Loucy (cell line): ENCODE measurements at regions not wholly inside any gene's neighbourhood (a gene's known extent, or its start where the extent isn't known, plus 50 kb on each side); places are given as distances from the start of the nearest gene placed in this dataset.

Source experiments
- H2AFZ ChIP-seq: fragments of 200-600 bp; sonication (generic); 2 replicates; pipeline ENCODE4 v1.6.0; 2016; ENCODE audit warnings: antibody characterized with exemption, mild to moderate bottlenecking, low read length, moderate library complexity
- H3F3A ChIP-seq: fragments of 200-600 bp; 2 replicates; pipeline ENCODE4 v1.6.0; 2016; ENCODE audit warnings: antibody characterized with exemption, low read depth, mild to moderate bottlenecking
- H3K27me3 ChIP-seq: fragments of 200-600 bp; sonication (generic); 2 replicates; pipeline ENCODE4 v1.6.1; 2014; ENCODE audit warnings: low read length, mild to moderate bottlenecking; ENCODE audit not compliant: insufficient read depth, poor library complexity, severe bottlenecking
- H3K36me3 ChIP-seq: fragments of 200-600 bp; sonication (generic); 2 replicates; pipeline ENCODE4 v1.6.1; 2016; ENCODE audit warnings: low read length; ENCODE audit not compliant: insufficient read depth
- H3K4me1 ChIP-seq: fragments of 200-600 bp; sonication (generic); 2 replicates; pipeline ENCODE4 v1.5.1; 2014; ENCODE audit warnings: low read length, mild to moderate bottlenecking; ENCODE audit not compliant: insufficient read depth, poor library complexity, severe bottlenecking
- H3K4me2 ChIP-seq: fragments of 200-600 bp; sonication (generic); 2 replicates; pipeline ENCODE4 v1.6.0; 2014; ENCODE audit warnings: antibody characterized with exemption, low read length, low read depth, mild to moderate bottlenecking; ENCODE audit not compliant: poor library complexity, severe bottlenecking
- H3K4me3 ChIP-seq: fragments of 200-600 bp; sonication (generic); 2 replicates; pipeline ENCODE4 v1.5.1; 2014; ENCODE audit warnings: low read length, mild to moderate bottlenecking, mixed read lengths; ENCODE audit not compliant: poor library complexity, severe bottlenecking
- H3K79me2 ChIP-seq: fragments of 200-600 bp; sonication (generic); 2 replicates; pipeline ENCODE4 v1.6.1; 2014; ENCODE audit warnings: low read length; ENCODE audit not compliant: insufficient read depth
- H3K9ac ChIP-seq: fragments of 200-600 bp; sonication (generic); 2 replicates; pipeline ENCODE4 v1.6.0; 2014; ENCODE audit warnings: mild to moderate bottlenecking, low read depth, low read length, moderate library complexity; ENCODE audit not compliant: poor library complexity, severe bottlenecking
- H3K9me2 ChIP-seq: fragments of 200-600 bp; sonication (generic); replicated peaks from 2 replicates; pipeline ENCODE4 v1.6.1; 2016; ENCODE audit warnings: low read depth, low read length, mixed read lengths
- H3K9me3 ChIP-seq: fragments of 200-600 bp; sonication (generic); 2 replicates; pipeline ENCODE4 v1.6.1; 2014; ENCODE audit warnings: mild to moderate bottlenecking, antibody characterized with exemption, low read length, low read depth; ENCODE audit not compliant: insufficient read depth
- H4K20me1 ChIP-seq: fragments of 200-600 bp; sonication (generic); 2 replicates; pipeline ENCODE4 v1.6.0; 2014; ENCODE audit warnings: antibody characterized with exemption, low read length, mild to moderate bottlenecking; ENCODE audit not compliant: insufficient read depth, poor library complexity, severe bottlenecking
- EZH2phosphoT487 ChIP-seq: fragments of 200-600 bp; IDR thresholded peaks from 2 replicates; pipeline ENCODE4 v1.6.1; 2018; ENCODE audit warnings: antibody characterized with exemption, mild to moderate bottlenecking, moderate library complexity, borderline replicate concordance
- TF ChIP-seq, protein P1 (sequence below): fragments of 200-600 bp; sonication (generic); conservative IDR thresholded peaks from 2 replicates; pipeline ENCODE4 v1.5.1; 2014; ENCODE audit warnings: mild to moderate bottlenecking, antibody characterized with exemption, low read length

GRCh38 chr7:51569581-51569980 is 253.0 kb upstream of the COBL start:
- Histone ChIP-seq H4K20me1 (no peaks in the 10 kb centered on the region), H3K79me2 (no peaks in the 10 kb centered on the region), H3K9me2 (no peaks in the 10 kb centered on the region), H2AFZ (no peak overlapping the region), H3K27me3 (no peaks in the 10 kb centered on the region), H3K9me3 (no peaks in the 10 kb centered on the region; the same call in 1 of the 2 replicates), H3K4me1 (no peaks in the 10 kb centered on the region), H3K4me2 (no peak overlapping the region), H3K36me3 (no peaks in the 10 kb centered on the region), H3K4me3 (no peak overlapping the region), H3F3A (no peaks in the 10 kb centered on the region), H3K9ac (no peak overlapping the region)
- TF ChIP-seq, protein P1, sequence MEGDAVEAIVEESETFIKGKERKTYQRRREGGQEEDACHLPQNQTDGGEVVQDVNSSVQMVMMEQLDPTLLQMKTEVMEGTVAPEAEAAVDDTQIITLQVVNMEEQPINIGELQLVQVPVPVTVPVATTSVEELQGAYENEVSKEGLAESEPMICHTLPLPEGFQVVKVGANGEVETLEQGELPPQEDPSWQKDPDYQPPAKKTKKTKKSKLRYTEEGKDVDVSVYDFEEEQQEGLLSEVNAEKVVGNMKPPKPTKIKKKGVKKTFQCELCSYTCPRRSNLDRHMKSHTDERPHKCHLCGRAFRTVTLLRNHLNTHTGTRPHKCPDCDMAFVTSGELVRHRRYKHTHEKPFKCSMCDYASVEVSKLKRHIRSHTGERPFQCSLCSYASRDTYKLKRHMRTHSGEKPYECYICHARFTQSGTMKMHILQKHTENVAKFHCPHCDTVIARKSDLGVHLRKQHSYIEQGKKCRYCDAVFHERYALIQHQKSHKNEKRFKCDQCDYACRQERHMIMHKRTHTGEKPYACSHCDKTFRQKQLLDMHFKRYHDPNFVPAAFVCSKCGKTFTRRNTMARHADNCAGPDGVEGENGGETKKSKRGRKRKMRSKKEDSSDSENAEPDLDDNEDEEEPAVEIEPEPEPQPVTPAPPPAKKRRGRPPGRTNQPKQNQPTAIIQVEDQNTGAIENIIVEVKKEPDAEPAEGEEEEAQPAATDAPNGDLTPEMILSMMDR: no peak

GRCh38 chr7:51569176-51569575 is 252.6 kb upstream of the COBL start:
- H3K27me3 ChIP-seq: no peaks in the 10 kb centered on the region
- no peak overlapping the region for H3K9ac ChIP-seq
- H3K36me3 ChIP-seq: no peaks in the 10 kb centered on the region
- H3K4me2 ChIP-seq: no peak overlapping the region
- no peaks in the 10 kb centered on the region for H4K20me1 ChIP-seq
- H3K4me3 ChIP-seq: no peak overlapping the region
- no peaks in the 10 kb centered on the region for H3K4me1 ChIP-seq
- no peak overlapping the region for H2AFZ ChIP-seq
- no peaks in the 10 kb centered on the region; the same call in 1 of the 2 replicates for H3K9me3 ChIP-seq
- no peaks in the 10 kb centered on the region for H3F3A ChIP-seq
- TF ChIP-seq, protein P1: no peak
- no peak for TF ChIP-seq EZH2phosphoT487
- no peaks in the 10 kb centered on the region for H3K79me2 ChIP-seq
- no peaks in the 10 kb centered on the region for H3K9me2 ChIP-seq

DNA sequence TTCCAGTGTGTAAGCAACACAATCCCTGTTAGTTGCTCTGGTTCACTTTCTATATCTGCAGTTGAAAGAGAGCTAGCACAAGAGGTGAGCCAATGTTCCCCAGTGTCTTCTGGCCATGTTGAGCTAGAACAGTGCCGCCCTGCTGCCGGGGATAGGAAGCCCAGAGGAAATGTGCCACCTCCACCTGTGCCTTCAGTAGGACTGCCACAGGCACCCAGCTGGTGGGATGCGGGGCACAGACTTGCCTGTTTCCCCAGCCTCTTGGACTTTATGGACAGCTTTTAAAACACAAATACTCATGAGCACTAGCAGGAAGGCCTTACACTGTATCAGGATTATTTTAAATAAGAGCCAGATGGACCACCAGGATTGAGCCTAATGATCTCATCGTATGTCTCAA is 234.5 kb upstream of the COBL start:
- no peaks in the 10 kb centered on the region for H3K9me2 ChIP-seq

More for the DNA sequence above, 234.5 kb upstream of the COBL start:
- Histone ChIP-seq H3K79me2 (no peaks in the 10 kb centered on the region), H3K9me3 (no peaks in the 10 kb centered on the region), H3K4me1 (no peaks in the 10 kb centered on the region), H3K36me3 (no peaks in the 10 kb centered on the region), H3K4me2 (no peak overlapping the region), H3F3A (no peaks in the 10 kb centered on the region), H3K9ac (no peak overlapping the region), H3K27me3 (no peaks in the 10 kb centered on the region), H2AFZ (no peak overlapping the region), H3K4me3 (no peak overlapping the region), H4K20me1 (no peaks in the 10 kb centered on the region)
- TF ChIP-seq EZH2phosphoT487: no peak
- TF ChIP-seq, protein P1: no peak
